Cardiac muscle cell (in vitro differentiated cells and primary cell): ENCODE measurements at regions not wholly inside any gene's neighbourhood (a gene's known extent, or its start where the extent isn't known, plus 50 kb on each side); places are given as distances from the start of the nearest gene placed in this dataset.

Experiments used
- DNase-seq, 2 donors: peaks; one replicate each; pipeline versions ENCODE4 v3.0.0 to v3.0.0-alpha.2; 2010 to 2017; ENCODE audit warnings: low read depth in 1 of 2, low spot score in 1 of 2
- H3K27ac ChIP-seq: fragments of 200-600 bp; sonication (generic); 2 replicates; pipeline ENCODE4 v1.5.1; 2016
- H3K27me3 ChIP-seq: fragments of 200-600 bp; sonication (generic); 2 replicates; pipeline ENCODE4 v1.6.0; 2016; ENCODE audit warnings: control low read depth
- H3K36me3 ChIP-seq: fragments of 200-600 bp; sonication (generic); 2 replicates; pipeline ENCODE4 v1.5.1; 2016; ENCODE audit warnings: control low read depth
- H3K4me1 ChIP-seq: fragments of 200-600 bp; sonication (generic); 2 replicates; pipeline ENCODE4 v1.8.1; 2017; ENCODE audit warnings: low read depth, mild to moderate bottlenecking, mixed run types
- H3K4me3 ChIP-seq: fragments of 200-600 bp; sonication (generic); 2 replicates; pipeline ENCODE4 v1.5.1; 2016; ENCODE audit warnings: mild to moderate bottlenecking
- H3K9me3 ChIP-seq: fragments of 200-600 bp; sonication (generic); 2 replicates; pipeline ENCODE4 v1.5.1; 2017; ENCODE audit warnings: low read depth, mild to moderate bottlenecking, control low read depth
- CTCF ChIP-seq: IDR thresholded peaks from 2 replicates; pipeline ENCODE4 v1.5.1; 2012; ENCODE audit warnings: low read depth, mild to moderate bottlenecking, low read length

GRCh38 chr14:48937541-48938195 lies 648.5 kb downstream of the RPS29 start:
- DNase-seq = peak; percentile 12 to 67
- TF ChIP-seq CTCF = no peak
- no peaks in the 10 kb centered on the region for H3K4me1 ChIP-seq
- H3K27me3 ChIP-seq = no peaks in the 10 kb centered on the region
- H3K27ac ChIP-seq = no peak overlapping the region
- no peaks in the 10 kb centered on the region for H3K36me3 ChIP-seq
- H3K4me3 ChIP-seq = no peak overlapping the region
- H3K9me3 ChIP-seq = no peaks in the 10 kb centered on the region

- no peak for DNase-seq
- Histone ChIP-seq H3K27me3 (no peaks in the 10 kb centered on the region), H3K4me3 (no peak overlapping the region), H3K9me3 (no peaks in the 10 kb centered on the region), H3K27ac (no peak overlapping the region), H3K36me3 (no peaks in the 10 kb centered on the region), H3K4me1 (no peaks in the 10 kb centered on the region)
- TF ChIP-seq CTCF = no peak
Measured at GRCh38 chr14:48936849-48937248, 649.3 kb downstream of the RPS29 start.

- no peaks in the 10 kb centered on the region for H3K9me3 ChIP-seq
- TF ChIP-seq CTCF = no peak
- DNase-seq = peak in 1 of 2 donors; percentile 22
- H3K4me3 ChIP-seq = no peak overlapping the region
- H3K4me1 ChIP-seq = no peaks in the 10 kb centered on the region
- no peak overlapping the region for H3K27ac ChIP-seq
- no peaks in the 10 kb centered on the region for H3K36me3 ChIP-seq
- no peaks in the 10 kb centered on the region for H3K27me3 ChIP-seq
Measured at GRCh38 chr14:48936362-48936761, 649.8 kb downstream of the RPS29 start.

- peaks cover 3% of the 10 kb centered on the region for H3K4me1 ChIP-seq
- no peak for TF ChIP-seq CTCF
- H3K36me3 ChIP-seq = no peaks in the 10 kb centered on the region
- H3K4me3 ChIP-seq = no peak overlapping the region
- H3K27ac ChIP-seq = no peak overlapping the region
- no peak for DNase-seq
- no peaks in the 10 kb centered on the region for H3K9me3 ChIP-seq
- no peaks in the 10 kb centered on the region for H3K27me3 ChIP-seq
Measured at GRCh38 chr14:48925184-48925583, 661.0 kb downstream of the RPS29 start.

- H3K27ac ChIP-seq = no peak overlapping the region
- H3K4me3 ChIP-seq = no peak overlapping the region
- no peaks in the 10 kb centered on the region for H3K4me1 ChIP-seq
- no peaks in the 10 kb centered on the region for H3K36me3 ChIP-seq
- no peaks in the 10 kb centered on the region for H3K9me3 ChIP-seq
- DNase-seq = no peak
- no peaks in the 10 kb centered on the region for H3K27me3 ChIP-seq
- no peak for TF ChIP-seq CTCF
Measured at GRCh38 chr14:48914921-48915320, 671.3 kb downstream of the RPS29 start.
